Endodermal cell (in vitro differentiated cells): ENCODE measurements at regions not wholly inside any gene's neighbourhood (a gene's known extent, or its start where the extent isn't known, plus 50 kb on each side); places are given as distances from the start of the nearest gene placed in this dataset.

ENCODE experiments used
- DNase-seq: peaks from one replicate; pipeline ENCODE4 v3.0.0-alpha.2; 2017
- H3K27ac ChIP-seq: 2 replicates; pipeline ENCODE4 v1.5.1; 2013; ENCODE audit warnings: mild to moderate bottlenecking, low read depth, low read length, moderate library complexity
- H3K27me3 ChIP-seq: 2 replicates; pipeline ENCODE4 v1.6.1; 2013; ENCODE audit warnings: mild to moderate bottlenecking, low read length, moderate library complexity; ENCODE audit not compliant: insufficient read depth, control insufficient read depth, poor library complexity, severe bottlenecking
- H3K36me3 ChIP-seq: 2 replicates; pipeline ENCODE4 v1.7.0; 2013; ENCODE audit warnings: mild to moderate bottlenecking, low read length, moderate library complexity; ENCODE audit not compliant: control insufficient read depth, insufficient read depth
- H3K4me1 ChIP-seq: one replicate; pipeline ENCODE4 v1.7.0; 2013; ENCODE audit warnings: low read length; ENCODE audit not compliant: control insufficient read depth, insufficient read depth
- H3K4me3 ChIP-seq: 2 replicates; pipeline ENCODE4 v1.5.1; 2013; ENCODE audit warnings: mild to moderate bottlenecking, low read length, moderate library complexity
- H3K9ac ChIP-seq: 2 replicates; pipeline ENCODE4 v1.6.1; 2013; ENCODE audit warnings: mild to moderate bottlenecking, low read length, moderate library complexity; ENCODE audit not compliant: poor library complexity, severe bottlenecking; ENCODE audit errors: extremely low read depth
- H3K9me3 ChIP-seq: 2 replicates; pipeline ENCODE4 v1.6.1; 2013; ENCODE audit warnings: mild to moderate bottlenecking, low read length, moderate library complexity; ENCODE audit not compliant: control insufficient read depth
- H3K27ac Mint-ChIP-seq: 2 replicates; pipeline ENCODE4 v1.8.0; 2020; ENCODE audit warnings: mixed read lengths
- H3K27me3 Mint-ChIP-seq: 2 replicates; pipeline ENCODE4 v1.8.0; 2021; ENCODE audit warnings: mild to moderate bottlenecking, mixed read lengths; ENCODE audit not compliant: insufficient read depth
- H3K36me3 Mint-ChIP-seq: 2 replicates; pipeline ENCODE4 v1.8.0; 2020; ENCODE audit warnings: low read depth, mixed read lengths
- H3K4me1 Mint-ChIP-seq: 2 replicates; pipeline ENCODE4 v1.8.0; 2020; ENCODE audit warnings: mixed read lengths
- H3K4me3 Mint-ChIP-seq: 2 replicates; pipeline ENCODE4 v1.8.0; 2020; ENCODE audit warnings: mild to moderate bottlenecking, moderate library complexity, mixed read lengths
- H3K9me3 Mint-ChIP-seq: 2 replicates; pipeline ENCODE4 v1.8.0; 2020; ENCODE audit warnings: mild to moderate bottlenecking, mixed read lengths
- WGBS, 2 experiments: methylation state at CpG; one replicate each; pipeline versions ENCODE4 v1.1.5 to v1.1.7; 2013; ENCODE audit warnings: missing lambda C conversion rate in 2 of 2, mixed read lengths in 1 of 2; ENCODE audit not compliant: insufficient coverage in 1 of 2, insufficient read length in 1 of 2; 5-methylcytosine and 5-hydroxymethylcytosine counted together
- TF ChIP-seq, protein P1 (sequence below): fragments of 200-600 bp; sonication (generic); conservative IDR thresholded peaks from 2 replicates; pipeline ENCODE4 v1.5.0; 2021; ENCODE audit warnings: antibody characterized with exemption, mild to moderate bottlenecking

DNA sequence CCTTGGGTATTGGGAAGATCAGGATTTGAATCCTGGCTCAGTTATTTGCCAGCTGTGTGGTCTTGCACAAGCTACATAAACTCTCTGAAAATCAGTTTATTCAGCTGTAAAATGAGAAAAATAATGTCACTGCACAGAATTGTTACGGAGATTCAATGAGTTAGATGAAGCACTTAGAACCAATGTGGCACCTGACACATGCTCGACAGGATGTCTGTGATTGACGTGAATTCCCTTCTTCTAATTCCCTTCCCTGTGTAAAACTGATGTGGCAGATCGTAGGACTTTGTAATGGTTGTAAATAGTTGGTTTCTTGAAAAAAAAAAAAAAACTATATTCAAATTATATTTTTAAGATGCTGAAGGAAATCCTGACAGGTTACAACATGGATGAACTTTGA is 249.9 kb upstream of the MKLN1 start:
- peaks cover 3% of the 10 kb centered on the region for H3K36me3 Mint-ChIP-seq
- H3K27me3 Mint-ChIP-seq, result no peaks in the 10 kb centered on the region
- Histone ChIP-seq H3K27ac (no peak overlapping the region), H3K4me3 (no peak overlapping the region), H3K9me3 (no peaks in the 10 kb centered on the region), H3K4me1 (peaks cover 2% of the 10 kb centered on the region), H3K36me3 (no peaks in the 10 kb centered on the region), H3K9ac (no peak overlapping the region), H3K27me3 (no peaks in the 10 kb centered on the region)
- whole genome bisulfite sequencing, 2 experiments, result 86 to 99% methylated on average over 1 to 3 of the region's 4 CpGs
- no peak overlapping the region for H3K27ac Mint-ChIP-seq
- TF ChIP-seq, protein P1, sequence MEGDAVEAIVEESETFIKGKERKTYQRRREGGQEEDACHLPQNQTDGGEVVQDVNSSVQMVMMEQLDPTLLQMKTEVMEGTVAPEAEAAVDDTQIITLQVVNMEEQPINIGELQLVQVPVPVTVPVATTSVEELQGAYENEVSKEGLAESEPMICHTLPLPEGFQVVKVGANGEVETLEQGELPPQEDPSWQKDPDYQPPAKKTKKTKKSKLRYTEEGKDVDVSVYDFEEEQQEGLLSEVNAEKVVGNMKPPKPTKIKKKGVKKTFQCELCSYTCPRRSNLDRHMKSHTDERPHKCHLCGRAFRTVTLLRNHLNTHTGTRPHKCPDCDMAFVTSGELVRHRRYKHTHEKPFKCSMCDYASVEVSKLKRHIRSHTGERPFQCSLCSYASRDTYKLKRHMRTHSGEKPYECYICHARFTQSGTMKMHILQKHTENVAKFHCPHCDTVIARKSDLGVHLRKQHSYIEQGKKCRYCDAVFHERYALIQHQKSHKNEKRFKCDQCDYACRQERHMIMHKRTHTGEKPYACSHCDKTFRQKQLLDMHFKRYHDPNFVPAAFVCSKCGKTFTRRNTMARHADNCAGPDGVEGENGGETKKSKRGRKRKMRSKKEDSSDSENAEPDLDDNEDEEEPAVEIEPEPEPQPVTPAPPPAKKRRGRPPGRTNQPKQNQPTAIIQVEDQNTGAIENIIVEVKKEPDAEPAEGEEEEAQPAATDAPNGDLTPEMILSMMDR, result no peak
- no peak overlapping the region for H3K4me3 Mint-ChIP-seq
- no peak for DNase-seq
- H3K4me1 Mint-ChIP-seq, result peaks cover 4% of the 10 kb centered on the region
- no peaks in the 10 kb centered on the region for H3K9me3 Mint-ChIP-seq

DNA sequence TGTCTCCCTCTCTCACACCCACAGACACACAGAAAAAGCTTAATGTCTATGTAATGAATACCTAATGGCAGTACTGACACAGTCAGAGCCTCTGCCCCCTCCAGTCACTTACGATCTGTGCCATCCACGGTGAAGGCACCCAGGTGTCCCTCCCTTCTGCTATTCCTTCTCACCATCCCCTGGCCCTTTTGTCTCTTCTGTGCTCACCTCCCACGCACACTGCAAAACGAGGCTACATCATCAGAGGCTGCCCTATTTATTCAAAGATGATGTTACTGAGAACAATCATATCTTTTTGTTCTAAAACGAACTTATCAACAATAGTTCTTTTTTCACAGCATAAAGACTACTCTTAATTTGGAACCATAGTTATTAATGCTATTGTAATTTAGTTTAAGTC is 246.9 kb upstream of the MKLN1 start:
- Histone ChIP-seq H3K36me3 (no peaks in the 10 kb centered on the region), H3K27ac (no peak overlapping the region), H3K9ac (no peak overlapping the region), H3K9me3 (no peaks in the 10 kb centered on the region), H3K27me3 (no peaks in the 10 kb centered on the region), H3K4me3 (no peak overlapping the region), H3K4me1 (no peaks in the 10 kb centered on the region)
- Mint-ChIP-seq H3K4me3 (no peak overlapping the region), H3K4me1 (peaks cover 1% of the 10 kb centered on the region), H3K27ac (no peak overlapping the region), H3K9me3 (no peaks in the 10 kb centered on the region), H3K27me3 (no peaks in the 10 kb centered on the region), H3K36me3 (no peaks in the 10 kb centered on the region)
- 88 to 89% methylated on average over 4 to 5 of the region's 5 CpGs for WGBS, 2 experiments
- TF ChIP-seq, protein P1, result no peak
- no peak for DNase-seq

DNA sequence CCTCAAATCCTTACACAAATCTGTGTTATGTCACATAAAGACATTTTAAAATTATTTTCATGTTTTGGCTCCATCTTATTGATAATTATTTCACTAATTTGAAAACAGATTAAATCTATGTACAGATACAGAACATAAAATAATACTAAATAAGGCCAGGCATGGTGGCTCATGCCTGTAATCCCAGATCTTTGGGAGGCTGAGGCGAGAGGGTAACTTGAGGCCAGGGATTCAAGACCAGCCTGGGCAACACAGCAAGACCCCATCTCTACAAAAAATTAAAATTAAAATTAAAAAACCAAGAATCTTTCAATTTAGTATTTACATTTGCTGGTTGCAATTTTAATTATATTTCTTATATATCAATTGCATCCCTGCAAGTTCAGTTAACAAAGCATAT is 246.4 kb upstream of the MKLN1 start:
- no peaks in the 10 kb centered on the region for H3K27me3 Mint-ChIP-seq
- H3K9ac ChIP-seq, result no peak overlapping the region
- H3K36me3 Mint-ChIP-seq, result no peaks in the 10 kb centered on the region
- no peaks in the 10 kb centered on the region for H3K36me3 ChIP-seq
- H3K9me3 Mint-ChIP-seq, result no peaks in the 10 kb centered on the region
- WGBS, 2 experiments, result 89 to 100% methylated on average over 1 of the region's 1 CpG
- H3K27ac ChIP-seq, result no peak overlapping the region
- peaks cover 1% of the 10 kb centered on the region for H3K4me1 Mint-ChIP-seq
- DNase-seq, result no peak
- H3K9me3 ChIP-seq, result no peaks in the 10 kb centered on the region
- H3K27ac Mint-ChIP-seq, result no peak overlapping the region
- no peak overlapping the region for H3K4me3 ChIP-seq
- TF ChIP-seq, protein P1, result no peak
- H3K27me3 ChIP-seq, result no peaks in the 10 kb centered on the region
- H3K4me3 Mint-ChIP-seq, result no peak overlapping the region
- H3K4me1 ChIP-seq, result no peaks in the 10 kb centered on the region
